MM.1S (cell line): ENCODE measurements at regions not wholly inside any gene's neighbourhood (a gene's known extent, or its start where the extent isn't known, plus 50 kb on each side); places are given as distances from the start of the nearest gene placed in this dataset.

Experiments
- EZH2 ChIP-seq: fragments of 300-600 bp; sonication (generic); optimal IDR thresholded peaks from 2 replicates; pipeline ENCODE3; 2017; ENCODE audit warnings: low read depth, mild to moderate bottlenecking, antibody characterized with exemption, low read length, mixed read lengths
- TF ChIP-seq, protein P1 (sequence below): fragments of 300-600 bp; sonication (generic); IDR thresholded peaks from 2 replicates; pipeline ENCODE4 v1.5.1; 2016; ENCODE audit warnings: antibody characterized with exemption, low read length, mixed read lengths

DNA sequence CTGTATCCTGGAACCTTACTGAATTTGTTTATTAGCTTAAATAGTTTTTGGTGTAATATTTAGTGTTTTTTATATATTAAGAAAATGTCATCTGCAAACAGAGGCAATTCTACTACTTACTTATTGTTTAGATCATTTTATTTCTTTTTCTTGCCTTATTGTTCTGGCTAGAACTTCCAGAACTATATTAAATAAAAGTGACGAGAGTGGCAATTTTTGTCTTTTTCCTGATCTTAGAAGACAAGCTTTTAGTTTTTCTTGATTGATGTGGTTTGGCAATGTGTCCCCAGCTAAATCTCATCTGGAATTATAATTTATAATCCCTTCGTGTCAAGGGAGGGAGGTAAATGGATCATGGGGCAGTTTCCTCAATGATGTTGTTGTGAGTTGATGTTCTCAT is 857.8 kb downstream of the SLC6A15 start:
- TF ChIP-seq, protein P1, sequence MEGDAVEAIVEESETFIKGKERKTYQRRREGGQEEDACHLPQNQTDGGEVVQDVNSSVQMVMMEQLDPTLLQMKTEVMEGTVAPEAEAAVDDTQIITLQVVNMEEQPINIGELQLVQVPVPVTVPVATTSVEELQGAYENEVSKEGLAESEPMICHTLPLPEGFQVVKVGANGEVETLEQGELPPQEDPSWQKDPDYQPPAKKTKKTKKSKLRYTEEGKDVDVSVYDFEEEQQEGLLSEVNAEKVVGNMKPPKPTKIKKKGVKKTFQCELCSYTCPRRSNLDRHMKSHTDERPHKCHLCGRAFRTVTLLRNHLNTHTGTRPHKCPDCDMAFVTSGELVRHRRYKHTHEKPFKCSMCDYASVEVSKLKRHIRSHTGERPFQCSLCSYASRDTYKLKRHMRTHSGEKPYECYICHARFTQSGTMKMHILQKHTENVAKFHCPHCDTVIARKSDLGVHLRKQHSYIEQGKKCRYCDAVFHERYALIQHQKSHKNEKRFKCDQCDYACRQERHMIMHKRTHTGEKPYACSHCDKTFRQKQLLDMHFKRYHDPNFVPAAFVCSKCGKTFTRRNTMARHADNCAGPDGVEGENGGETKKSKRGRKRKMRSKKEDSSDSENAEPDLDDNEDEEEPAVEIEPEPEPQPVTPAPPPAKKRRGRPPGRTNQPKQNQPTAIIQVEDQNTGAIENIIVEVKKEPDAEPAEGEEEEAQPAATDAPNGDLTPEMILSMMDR, result no peak
- no peak for TF ChIP-seq EZH2
